HUES48 (cell line): ENCODE measurements at regions not wholly inside any gene's neighbourhood (a gene's known extent, or its start where the extent isn't known, plus 50 kb on each side); places are given as distances from the start of the nearest gene placed in this dataset.
"Not testable (repeated sequence)": the region's sequence is repeated elsewhere in the genome, so short reads cannot be mapped to it uniquely, and the experiment has no call there.

ENCODE experiments used
- H3K27ac ChIP-seq: one replicate; pipeline ENCODE4 v1.7.0; 2013; ENCODE audit warnings: low read depth, low read length, inconsistent platforms
- H3K27me3 ChIP-seq: 2 replicates; pipeline ENCODE4 v1.6.1; 2013; ENCODE audit warnings: mild to moderate bottlenecking, low read length; ENCODE audit not compliant: control insufficient read depth, insufficient read depth
- H3K36me3 ChIP-seq: 2 replicates; pipeline ENCODE4 v1.6.1; 2013; ENCODE audit warnings: low read length; ENCODE audit not compliant: control insufficient read depth, insufficient read depth
- H3K4me1 ChIP-seq: 2 replicates; pipeline ENCODE4 v1.6.1; 2013; ENCODE audit warnings: mild to moderate bottlenecking, low read length; ENCODE audit not compliant: control insufficient read depth, insufficient read depth
- H3K4me3 ChIP-seq: 2 replicates; pipeline ENCODE4 v1.5.1; 2013; ENCODE audit warnings: mild to moderate bottlenecking, low read depth, low read length
- H3K9ac ChIP-seq: 2 replicates; pipeline ENCODE4 v1.6.1; 2013; ENCODE audit warnings: mild to moderate bottlenecking, low read depth, low read length, moderate library complexity
- H3K9me3 ChIP-seq: 2 replicates; pipeline ENCODE4 v1.6.1; 2013; ENCODE audit warnings: low read length; ENCODE audit not compliant: control insufficient read depth, insufficient read depth

GRCh38 chr13:19075418-19075817, 106.2 kb downstream of the TUBA3C start:
- Histone ChIP-seq H3K4me1 (no peaks in the 10 kb centered on the region), H3K9ac (no peak overlapping the region), H3K4me3 (no peak overlapping the region), H3K27me3 (no peaks in the 10 kb centered on the region), H3K36me3 (no peaks in the 10 kb centered on the region), H3K9me3 (peaks cover 91% of the 10 kb centered on the region), H3K27ac (no peak overlapping the region)

GRCh38 chr13:19074519-19074918, 107.1 kb downstream of the TUBA3C start:
- no peak overlapping the region for H3K9ac ChIP-seq
- H3K9me3 ChIP-seq: peaks cover 91% of the 10 kb centered on the region
- no peak overlapping the region for H3K27ac ChIP-seq
- H3K4me1 ChIP-seq: no peaks in the 10 kb centered on the region
- no peaks in the 10 kb centered on the region for H3K36me3 ChIP-seq
- H3K4me3 ChIP-seq: no peak overlapping the region
- no peaks in the 10 kb centered on the region for H3K27me3 ChIP-seq

- H3K9ac ChIP-seq, H3K4me3 ChIP-seq, H3K27me3 ChIP-seq, H3K4me1 ChIP-seq, H3K27ac ChIP-seq, H3K36me3 ChIP-seq: not testable (repeated sequence)
- peaks cover 89% of the 10 kb centered on the region for H3K9me3 ChIP-seq
Measured at GRCh38 chr13:19074106-19074505, 107.5 kb downstream of the TUBA3C start.

- H3K27me3 ChIP-seq: not testable (repeated sequence)
Measured at GRCh38 chr13:19072956-19073706, 108.5 kb downstream of the TUBA3C start.

DNA sequence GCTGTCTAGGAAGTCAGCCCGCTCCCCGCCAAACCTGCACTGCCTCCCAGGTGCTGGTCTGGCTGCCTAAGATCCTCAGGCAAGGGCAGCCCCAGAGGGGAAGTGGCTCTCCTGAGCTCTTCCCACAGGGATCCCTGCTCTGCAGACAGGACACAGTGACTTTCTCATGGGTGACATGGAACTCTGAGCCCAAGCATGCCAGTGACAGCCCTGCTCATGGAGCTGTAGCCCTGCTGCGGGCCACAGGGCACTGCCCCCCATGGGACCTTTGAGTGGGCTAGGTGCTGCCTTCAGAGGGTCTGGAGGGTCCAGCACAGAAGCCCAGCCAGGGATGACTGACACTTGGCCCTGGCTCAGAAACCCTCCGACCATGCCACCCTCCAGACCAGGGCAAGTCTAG, 109.1 kb downstream of the TUBA3C start:
- Histone ChIP-seq H3K36me3 (no peaks in the 10 kb centered on the region), H3K4me3 (no peak overlapping the region), H3K9me3 (peaks cover 91% of the 10 kb centered on the region), H3K4me1 (no peaks in the 10 kb centered on the region), H3K27me3 (no peaks in the 10 kb centered on the region), H3K27ac (no peak overlapping the region), H3K9ac (no peak overlapping the region)

More at GRCh38 chr13:19072956-19073706, 108.5 kb downstream of the TUBA3C start:
- not testable (repeated sequence) for H3K27ac ChIP-seq, H3K4me3 ChIP-seq, H3K36me3 ChIP-seq, H3K4me1 ChIP-seq, H3K9ac ChIP-seq
- H3K9me3 ChIP-seq: peaks cover 90% of the 10 kb centered on the region

DNA sequence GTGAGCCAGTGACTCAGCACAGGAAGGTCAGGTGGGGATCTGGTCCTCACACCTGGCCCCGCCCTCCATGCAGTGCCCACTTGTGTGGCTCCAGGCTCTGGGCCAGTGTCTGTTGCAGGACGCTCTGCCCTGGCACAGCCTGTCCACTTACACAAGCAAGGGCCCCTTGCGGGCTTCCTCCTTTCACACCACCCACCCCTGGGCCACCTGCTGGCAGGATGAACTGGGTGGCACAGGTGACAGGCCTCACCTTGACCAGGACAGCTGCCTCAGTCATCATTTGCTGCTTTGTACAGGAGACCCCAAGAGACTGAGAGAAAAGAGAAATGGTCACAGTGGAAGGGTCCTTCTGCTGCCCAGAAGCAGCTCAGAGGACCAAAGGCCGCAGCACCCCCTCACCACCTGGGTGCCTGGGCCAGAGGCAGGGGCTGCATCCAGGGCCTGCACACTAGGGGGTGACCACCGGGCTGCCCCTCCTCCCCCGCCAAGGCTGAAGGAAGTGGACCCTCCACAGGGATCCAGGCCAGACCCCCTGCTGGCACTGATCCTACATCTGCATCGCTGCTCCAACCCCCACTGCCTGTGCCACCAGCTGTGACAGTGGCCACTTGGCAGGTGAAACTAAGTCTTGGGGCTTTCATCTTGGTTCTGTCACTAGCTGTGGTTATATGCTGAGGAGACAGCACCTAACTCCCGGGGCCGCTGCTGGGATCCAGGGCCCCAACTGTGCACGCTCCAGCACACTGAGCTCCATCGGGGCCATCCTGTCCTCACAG, 110.3 kb downstream of the TUBA3C start:
- peak overlapping the region; percentile 35; the same call in 1 of the 2 replicates for H3K4me3 ChIP-seq
- H3K27ac ChIP-seq: no peak overlapping the region
- no peak overlapping the region for H3K9ac ChIP-seq
- no peaks in the 10 kb centered on the region for H3K27me3 ChIP-seq
- H3K36me3 ChIP-seq: no peaks in the 10 kb centered on the region
- peaks cover 91% of the 10 kb centered on the region for H3K9me3 ChIP-seq
- H3K4me1 ChIP-seq: no peaks in the 10 kb centered on the region

- no peaks in the 10 kb centered on the region for H3K4me1 ChIP-seq
- H3K9ac ChIP-seq: no peak overlapping the region
- H3K36me3 ChIP-seq: no peaks in the 10 kb centered on the region
- H3K9me3 ChIP-seq: peaks cover 91% of the 10 kb centered on the region
- H3K4me3 ChIP-seq: no peak overlapping the region
- H3K27ac ChIP-seq: no peak overlapping the region
- no peaks in the 10 kb centered on the region for H3K27me3 ChIP-seq
Measured at GRCh38 chr13:19070398-19070735, 111.3 kb downstream of the TUBA3C start.

DNA sequence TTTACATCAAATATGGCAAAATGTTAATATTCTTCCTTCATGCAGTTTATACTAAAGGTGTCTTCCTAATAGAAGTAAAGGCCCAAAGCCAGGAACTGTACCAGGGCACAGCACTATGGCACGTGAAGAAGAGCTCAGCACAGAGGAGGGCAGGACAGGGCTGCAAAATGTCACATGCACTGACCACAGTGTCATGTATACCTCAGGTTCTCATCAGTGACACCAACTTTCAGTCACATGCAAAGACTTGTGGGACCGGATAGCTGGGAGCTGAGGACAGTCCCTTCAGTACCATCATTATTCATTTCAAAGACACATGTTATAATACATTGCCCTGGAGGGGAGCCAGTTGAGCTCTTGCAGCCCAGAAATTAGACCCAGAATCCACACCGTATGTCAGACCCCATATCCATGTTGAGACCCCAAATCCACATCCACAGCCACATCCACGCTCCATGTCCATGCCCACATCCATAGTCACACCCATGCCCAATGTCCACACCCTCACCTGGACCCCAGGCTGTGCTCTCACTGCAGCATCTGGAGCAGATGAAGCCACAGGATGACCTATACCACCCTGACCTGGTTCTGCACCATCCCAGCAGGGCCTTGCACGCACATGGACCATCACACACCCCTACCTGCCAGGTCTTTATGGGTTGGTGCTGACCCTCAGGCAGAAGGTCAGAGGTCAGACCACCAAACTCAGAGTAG, 111.8 kb downstream of the TUBA3C start:
- no peaks in the 10 kb centered on the region for H3K36me3 ChIP-seq
- H3K27ac ChIP-seq: no peak overlapping the region
- peaks cover 86% of the 10 kb centered on the region for H3K9me3 ChIP-seq
- no peak overlapping the region for H3K9ac ChIP-seq
- no peaks in the 10 kb centered on the region for H3K4me1 ChIP-seq
- H3K27me3 ChIP-seq: no peaks in the 10 kb centered on the region
- H3K4me3 ChIP-seq: no peak overlapping the region

GRCh38 chr13:19068691-19069090, 112.9 kb downstream of the TUBA3C start:
- Histone ChIP-seq H3K9ac (no peak overlapping the region), H3K27ac (no peak overlapping the region), H3K9me3 (peaks cover 86% of the 10 kb centered on the region), H3K4me1 (no peaks in the 10 kb centered on the region), H3K36me3 (no peaks in the 10 kb centered on the region), H3K4me3 (no peak overlapping the region), H3K27me3 (no peaks in the 10 kb centered on the region)

DNA sequence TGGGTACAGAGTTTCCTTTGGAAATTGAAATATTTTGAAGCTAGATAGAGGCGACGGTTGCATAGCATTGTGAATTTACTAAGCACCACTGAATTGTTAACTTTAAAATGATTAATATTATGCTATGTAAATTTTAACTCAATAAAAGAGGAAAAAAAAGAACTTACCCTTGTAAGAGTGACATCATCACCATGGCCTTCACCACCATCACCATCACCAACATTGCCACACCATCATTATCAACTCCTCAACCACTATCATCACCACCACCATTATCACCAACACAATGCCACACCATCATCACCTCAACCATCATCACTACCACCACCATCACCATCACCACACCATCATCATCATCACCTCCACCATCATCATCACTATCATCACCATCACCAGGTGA, 113.9 kb downstream of the TUBA3C start:
- no peak overlapping the region for H3K9ac ChIP-seq
- no peak overlapping the region for H3K27ac ChIP-seq
- no peaks in the 10 kb centered on the region for H3K27me3 ChIP-seq
- no peak overlapping the region for H3K4me3 ChIP-seq
- H3K4me1 ChIP-seq: no peaks in the 10 kb centered on the region
- H3K36me3 ChIP-seq: no peaks in the 10 kb centered on the region
- H3K9me3 ChIP-seq: peaks cover 88% of the 10 kb centered on the region

DNA sequence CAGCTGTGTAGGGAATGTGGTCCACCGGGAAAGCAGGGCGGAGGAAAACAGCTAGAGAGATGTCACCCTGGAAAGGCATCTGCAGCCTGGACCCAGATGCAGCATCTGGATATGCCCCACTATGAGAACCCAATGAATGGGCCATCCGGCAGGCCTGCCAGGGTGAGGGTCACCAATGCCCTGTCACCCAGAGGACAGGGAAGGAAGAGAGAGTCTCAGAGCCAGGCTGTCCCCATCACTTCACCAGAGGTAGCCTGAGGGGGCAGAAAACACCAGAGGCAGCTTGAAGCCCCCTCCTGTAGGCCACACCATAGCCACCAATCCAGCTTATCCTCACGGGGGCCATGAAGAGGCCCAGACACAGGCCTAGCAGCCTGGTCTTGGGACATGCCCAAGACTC, 118.8 kb downstream of the TUBA3C start:
- Histone ChIP-seq H3K4me1 (no peaks in the 10 kb centered on the region), H3K27me3 (no peaks in the 10 kb centered on the region), H3K9ac (no peak overlapping the region), H3K4me3 (no peak overlapping the region), H3K27ac (no peak overlapping the region), H3K36me3 (no peaks in the 10 kb centered on the region), H3K9me3 (peaks cover 93% of the 10 kb centered on the region)
